Activated CD4-positive, alpha-beta T cell treated with anti-CD3 and anti-CD28 coated beads, Interleukin-2, amount 10 ng/mL, durations not matched to agents 7 days and 5 days (primary cell): ENCODE measurements at regions not wholly inside any gene's neighbourhood (a gene's known extent, or its start where the extent isn't known, plus 50 kb on each side); places are given as distances from the start of the nearest gene placed in this dataset.

Experiments used
- CTCF ChIA-PET: fragments of 350-600 bp; sonication (Branson Sonifier 250); formaldehyde crosslinking; loops from one replicate; lab custom pipeline; 2021; ENCODE audit warnings: antibody characterized with exemption; lab: Charles Lee
- POLR2A ChIA-PET: fragments of 350-600 bp; sonication (Branson Sonifier 250); formaldehyde crosslinking; loops from one replicate; lab custom pipeline; 2021; ENCODE audit warnings: antibody characterized with exemption; lab: Charles Lee
- DNase-seq: peaks from one replicate; pipeline ENCODE4 v3.0.0-alpha.2; 2020
- H3K27ac Mint-ChIP-seq: one replicate; pipeline ENCODE4 v1.8.0; 2021; ENCODE audit warnings: mild to moderate bottlenecking, moderate library complexity, mixed read lengths
- H3K27me3 Mint-ChIP-seq: one replicate; pipeline ENCODE4 v1.8.0; 2021; ENCODE audit warnings: mixed read lengths
- H3K36me3 Mint-ChIP-seq: one replicate; pipeline ENCODE4 v1.8.0; 2021; ENCODE audit warnings: low read depth, mixed read lengths
- H3K4me1 Mint-ChIP-seq: one replicate; pipeline ENCODE4 v1.8.0; 2021; ENCODE audit warnings: mixed read lengths
- H3K4me3 Mint-ChIP-seq: one replicate; pipeline ENCODE4 v1.8.0; 2021; ENCODE audit warnings: mild to moderate bottlenecking, moderate library complexity, mixed read lengths
- H3K9me3 Mint-ChIP-seq: one replicate; pipeline ENCODE4 v1.8.0; 2021; ENCODE audit warnings: mixed read lengths

DNA sequence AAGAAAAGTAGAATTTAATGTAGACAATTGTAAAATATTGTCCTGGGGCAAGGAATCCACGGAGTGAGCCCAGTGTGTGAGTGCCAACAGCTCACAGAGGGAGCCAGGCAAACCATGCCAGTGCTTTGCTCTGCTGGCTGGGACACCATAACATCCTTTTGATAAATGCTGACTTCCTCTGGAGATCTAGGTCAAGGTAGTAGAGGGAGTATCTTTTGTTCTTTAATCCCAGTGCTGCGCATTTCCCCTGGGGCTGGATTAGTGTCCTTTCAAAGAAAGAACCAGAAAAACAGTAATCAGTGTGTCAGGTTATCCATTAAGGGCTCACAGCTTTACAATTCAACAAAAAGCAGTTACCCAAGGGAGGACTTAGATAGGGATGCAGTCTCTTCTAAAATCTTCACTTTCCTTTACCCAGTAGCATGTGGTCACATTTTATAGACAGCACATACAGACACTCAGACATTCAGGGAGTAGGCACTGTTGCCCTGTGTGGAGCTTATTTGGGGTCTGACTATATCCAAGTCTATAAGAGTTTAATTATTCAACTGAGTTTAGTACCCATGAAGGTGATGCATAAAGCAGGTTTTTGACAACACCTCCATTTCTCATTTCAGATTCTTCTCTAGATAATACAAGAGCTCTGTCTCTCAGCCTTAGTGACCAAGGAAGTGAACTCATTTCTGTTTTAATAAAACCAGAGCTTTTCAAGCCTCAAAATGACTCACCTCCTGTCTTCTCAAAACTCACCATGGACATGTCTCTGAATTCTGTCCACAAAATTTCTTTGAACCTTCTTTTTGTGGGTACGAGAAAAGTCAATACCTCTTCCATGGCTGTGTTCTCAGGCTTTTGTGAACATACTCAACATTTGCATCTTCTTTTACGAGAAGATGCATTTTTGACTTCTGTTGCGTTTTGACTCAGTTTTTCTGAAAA, 215.3 kb downstream of the BRINP2 start:
- no peak for DNase-seq
- Mint-ChIP-seq H3K4me1 (no peaks in the 10 kb centered on the region), H3K36me3 (no peaks in the 10 kb centered on the region), H3K9me3 (peaks cover 9% of the 10 kb centered on the region), H3K27me3 (no peaks in the 10 kb centered on the region), H3K27ac (no peak overlapping the region), H3K4me3 (no peak overlapping the region)
- ChIA-PET POLR2A (no interaction called here), CTCF (no interaction called here)

DNA sequence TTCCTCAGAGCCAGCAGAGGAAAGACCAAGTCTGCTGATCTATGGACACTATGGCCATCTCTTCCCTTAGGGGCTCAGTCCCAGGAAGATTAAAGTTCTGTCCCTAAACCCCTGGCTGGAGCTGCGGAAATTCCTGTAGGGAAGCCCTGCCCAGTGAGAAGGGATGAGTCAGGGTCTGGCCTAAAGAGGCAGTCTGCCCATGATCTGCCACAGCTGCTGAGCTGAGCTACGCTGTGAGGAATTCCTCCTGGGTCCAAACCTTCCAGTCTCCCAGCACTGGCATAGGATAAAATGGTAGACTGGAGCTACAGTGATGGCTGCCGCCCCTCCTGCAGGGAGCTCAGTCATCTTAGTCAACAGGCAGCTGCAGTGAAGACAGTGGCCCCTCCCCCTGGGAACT, 213.7 kb downstream of the BRINP2 start:
- CTCF ChIA-PET, result no interaction called here
- H3K36me3 Mint-ChIP-seq, result no peaks in the 10 kb centered on the region
- H3K4me1 Mint-ChIP-seq, result no peaks in the 10 kb centered on the region
- no peak for DNase-seq
- POLR2A ChIA-PET, result no interaction called here
- peaks cover 9% of the 10 kb centered on the region for H3K9me3 Mint-ChIP-seq
- H3K27ac Mint-ChIP-seq, result no peak overlapping the region
- no peak overlapping the region for H3K4me3 Mint-ChIP-seq
- H3K27me3 Mint-ChIP-seq, result no peaks in the 10 kb centered on the region

DNA sequence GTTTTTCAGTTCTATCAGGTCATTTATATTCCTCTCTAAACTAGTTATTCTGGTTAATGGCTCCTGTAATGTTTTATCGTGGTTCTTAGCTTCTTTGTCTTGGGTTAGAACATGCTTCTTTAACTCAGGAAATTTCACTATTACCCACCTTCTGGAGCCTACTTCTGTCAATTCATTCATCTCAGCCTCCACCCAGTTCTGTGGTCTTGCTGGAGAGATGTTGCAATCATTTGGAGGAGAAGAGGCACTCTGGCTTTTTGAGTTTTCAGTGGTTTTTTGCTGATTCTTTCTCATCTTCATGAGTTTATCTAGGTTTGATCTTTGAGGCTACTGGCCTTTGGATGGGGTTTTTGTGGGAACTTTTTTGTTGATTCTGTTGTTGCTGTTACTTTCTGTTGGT, 213.0 kb downstream of the BRINP2 start:
- H3K27me3 Mint-ChIP-seq, result no peaks in the 10 kb centered on the region
- POLR2A ChIA-PET, result no interaction called here

DNA sequence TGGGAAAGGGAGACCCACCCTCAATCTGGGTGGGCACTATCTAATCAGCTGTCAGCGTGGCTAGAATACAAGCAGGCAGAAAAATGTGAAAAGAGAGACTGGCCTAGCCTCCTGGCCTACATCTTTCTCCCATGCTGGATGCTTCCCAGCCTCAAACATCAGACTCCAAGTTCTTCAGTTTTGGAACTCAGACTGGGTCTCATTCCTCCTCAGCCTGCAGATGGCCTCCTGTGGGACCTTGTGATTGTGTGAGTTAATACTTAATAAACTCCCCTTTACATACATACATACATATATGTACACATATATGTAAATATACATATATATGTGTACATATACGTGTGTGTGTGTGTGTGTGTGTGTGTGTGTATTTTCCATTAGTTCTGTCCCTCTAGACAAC, 207.1 kb downstream of the BRINP2 start:
- CTCF ChIA-PET, result no interaction called here
- H3K4me3 Mint-ChIP-seq, result no peak overlapping the region
- POLR2A ChIA-PET, result no interaction called here
- no peaks in the 10 kb centered on the region for H3K27me3 Mint-ChIP-seq
- H3K9me3 Mint-ChIP-seq, result peaks cover 5% of the 10 kb centered on the region
- H3K36me3 Mint-ChIP-seq, result no peaks in the 10 kb centered on the region
- H3K4me1 Mint-ChIP-seq, result no peaks in the 10 kb centered on the region
- no peak overlapping the region for H3K27ac Mint-ChIP-seq
- DNase-seq, result no peak

More for the DNA sequence above, 213.0 kb downstream of the BRINP2 start:
- peaks cover 9% of the 10 kb centered on the region for H3K9me3 Mint-ChIP-seq
- CTCF ChIA-PET, result no interaction called here
- no peaks in the 10 kb centered on the region for H3K4me1 Mint-ChIP-seq
- no peak overlapping the region for H3K27ac Mint-ChIP-seq
- DNase-seq, result no peak
- no peak overlapping the region for H3K4me3 Mint-ChIP-seq
- H3K36me3 Mint-ChIP-seq, result no peaks in the 10 kb centered on the region

DNA sequence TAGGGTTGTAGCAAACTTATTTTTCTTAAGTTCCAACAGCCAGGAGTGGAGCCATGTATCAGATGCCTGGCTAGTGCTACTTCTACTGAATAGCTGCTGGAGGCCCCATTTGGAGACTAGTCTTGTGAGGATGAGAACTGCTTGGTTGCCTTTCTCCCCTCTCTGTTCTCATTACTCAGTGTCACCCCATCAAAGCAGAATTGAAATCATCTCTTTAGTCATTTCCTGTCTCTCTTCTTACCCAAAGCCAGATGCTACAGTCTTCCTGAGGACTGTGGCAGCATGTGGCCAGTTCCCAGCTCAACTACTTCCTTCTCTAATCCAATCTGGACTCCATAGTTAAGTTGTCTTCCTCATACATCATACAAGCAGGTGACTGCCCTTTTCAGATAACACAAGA, 197.5 kb downstream of the BRINP2 start:
- DNase-seq, result no peak
- POLR2A ChIA-PET, result no interaction called here
- Mint-ChIP-seq H3K27me3 (no peaks in the 10 kb centered on the region), H3K27ac (no peak overlapping the region), H3K4me1 (no peaks in the 10 kb centered on the region), H3K36me3 (no peaks in the 10 kb centered on the region), H3K4me3 (no peak overlapping the region), H3K9me3 (no peaks in the 10 kb centered on the region)
- CTCF ChIA-PET, result interaction anchor here (1.8 kb wide), 1 partner anchor 15 kb away, joined by 3 read pairs; no protein-coding TSS in a partner anchor

- POLR2A ChIA-PET, result no interaction called here
- no peaks in the 10 kb centered on the region for H3K27me3 Mint-ChIP-seq
Measured at GRCh38 chr1:177366091-177366490, 195.3 kb downstream of the BRINP2 start.

GRCh38 chr1:177360791-177361190, 190.0 kb downstream of the BRINP2 start:
- H3K4me3 Mint-ChIP-seq, result no peak overlapping the region
- no peak for DNase-seq
- no peaks in the 10 kb centered on the region for H3K9me3 Mint-ChIP-seq
- ChIA-PET CTCF (no interaction called here), POLR2A (no interaction called here)
- H3K27me3 Mint-ChIP-seq, result no peaks in the 10 kb centered on the region
- H3K4me1 Mint-ChIP-seq, result no peaks in the 10 kb centered on the region
- H3K36me3 Mint-ChIP-seq, result no peaks in the 10 kb centered on the region
- no peak overlapping the region for H3K27ac Mint-ChIP-seq

More at GRCh38 chr1:177366091-177366490, 195.3 kb downstream of the BRINP2 start:
- Mint-ChIP-seq H3K36me3 (no peaks in the 10 kb centered on the region), H3K27ac (no peak overlapping the region), H3K9me3 (no peaks in the 10 kb centered on the region), H3K4me1 (no peaks in the 10 kb centered on the region), H3K4me3 (no peak overlapping the region)
- CTCF ChIA-PET, result no interaction called here
- DNase-seq, result no peak

DNA sequence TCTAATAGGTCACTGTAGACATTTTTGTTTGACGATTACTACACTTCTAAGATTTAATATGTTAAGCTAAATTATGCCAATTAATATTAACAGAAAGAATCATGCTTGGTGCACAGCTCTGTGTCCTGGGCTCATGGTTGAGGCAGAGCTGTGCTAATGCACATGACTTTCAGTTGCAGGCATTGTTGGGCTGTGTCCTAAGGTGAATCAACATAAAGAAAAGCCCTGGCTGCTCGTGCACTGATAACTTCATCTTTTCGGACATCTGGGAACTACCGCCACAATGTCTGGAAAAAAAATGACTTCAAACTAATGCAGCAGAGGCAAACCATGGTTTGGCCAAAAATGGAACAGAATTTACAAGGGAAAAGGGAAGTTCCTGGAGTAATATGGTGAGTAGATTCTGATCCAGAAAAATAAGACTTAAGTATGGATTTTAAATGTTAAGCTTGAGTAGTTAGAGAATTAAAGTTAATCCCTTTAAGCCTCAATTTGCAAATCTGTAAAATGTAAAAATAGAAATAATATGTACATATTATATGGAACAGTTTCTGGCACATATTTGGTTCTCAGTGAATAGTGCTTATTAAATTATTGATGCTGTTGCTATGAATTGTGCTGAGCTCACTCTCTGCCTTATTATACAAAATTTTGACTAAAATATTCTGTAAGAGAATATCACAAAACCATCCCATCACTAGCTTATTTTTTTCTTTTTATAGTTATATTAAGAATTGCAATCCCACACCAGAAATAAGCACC, 186.1 kb downstream of the BRINP2 start:
- Mint-ChIP-seq H3K27ac (no peak overlapping the region), H3K36me3 (no peaks in the 10 kb centered on the region), H3K9me3 (no peaks in the 10 kb centered on the region), H3K27me3 (no peaks in the 10 kb centered on the region), H3K4me3 (no peak overlapping the region), H3K4me1 (no peaks in the 10 kb centered on the region)
- POLR2A ChIA-PET, result no interaction called here
- CTCF ChIA-PET, result no interaction called here
- DNase-seq, result no peak

GRCh38 chr1:177355575-177355974, 184.8 kb downstream of the BRINP2 start:
- no peaks in the 10 kb centered on the region for H3K4me1 Mint-ChIP-seq
- no peak overlapping the region for H3K27ac Mint-ChIP-seq
- H3K27me3 Mint-ChIP-seq, result no peaks in the 10 kb centered on the region
- H3K36me3 Mint-ChIP-seq, result no peaks in the 10 kb centered on the region
- H3K9me3 Mint-ChIP-seq, result no peaks in the 10 kb centered on the region
- H3K4me3 Mint-ChIP-seq, result no peak overlapping the region
- POLR2A ChIA-PET, result no interaction called here
- CTCF ChIA-PET, result interaction anchor here (0.6 kb wide), 1 partner anchor 1735 kb away, joined by 3 read pairs; no protein-coding TSS in a partner anchor
- DNase-seq, result no peak

DNA sequence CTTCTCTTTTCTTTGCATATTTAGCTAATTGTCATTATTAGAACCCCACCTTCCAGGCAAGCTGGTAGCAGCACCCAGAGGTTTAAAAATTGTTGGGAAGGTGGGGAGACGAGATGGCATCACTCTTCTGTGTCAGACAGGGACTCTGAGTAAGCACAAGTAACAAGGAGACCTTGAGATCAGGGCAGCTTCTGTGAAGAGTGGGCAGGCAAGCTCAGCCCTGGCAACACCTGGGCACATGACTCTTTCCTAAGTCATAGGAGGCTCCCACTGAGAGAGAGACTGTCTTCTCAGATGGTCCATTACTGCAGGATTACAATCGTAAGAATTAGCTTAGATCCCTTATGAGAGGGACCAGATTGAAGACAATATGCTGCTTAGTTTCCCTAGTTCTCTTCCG, 183.5 kb downstream of the BRINP2 start:
- no peak overlapping the region for H3K27ac Mint-ChIP-seq
- ChIA-PET POLR2A (no interaction called here), CTCF (no interaction called here)
- H3K27me3 Mint-ChIP-seq, result no peaks in the 10 kb centered on the region
- H3K36me3 Mint-ChIP-seq, result no peaks in the 10 kb centered on the region
- no peak for DNase-seq
- no peaks in the 10 kb centered on the region for H3K9me3 Mint-ChIP-seq
- no peaks in the 10 kb centered on the region for H3K4me1 Mint-ChIP-seq
- no peak overlapping the region for H3K4me3 Mint-ChIP-seq

- CTCF ChIA-PET, result no interaction called here
- H3K4me3 Mint-ChIP-seq, result no peak overlapping the region
Measured at GRCh38 chr1:177351361-177352108, 180.8 kb downstream of the BRINP2 start.

DNA sequence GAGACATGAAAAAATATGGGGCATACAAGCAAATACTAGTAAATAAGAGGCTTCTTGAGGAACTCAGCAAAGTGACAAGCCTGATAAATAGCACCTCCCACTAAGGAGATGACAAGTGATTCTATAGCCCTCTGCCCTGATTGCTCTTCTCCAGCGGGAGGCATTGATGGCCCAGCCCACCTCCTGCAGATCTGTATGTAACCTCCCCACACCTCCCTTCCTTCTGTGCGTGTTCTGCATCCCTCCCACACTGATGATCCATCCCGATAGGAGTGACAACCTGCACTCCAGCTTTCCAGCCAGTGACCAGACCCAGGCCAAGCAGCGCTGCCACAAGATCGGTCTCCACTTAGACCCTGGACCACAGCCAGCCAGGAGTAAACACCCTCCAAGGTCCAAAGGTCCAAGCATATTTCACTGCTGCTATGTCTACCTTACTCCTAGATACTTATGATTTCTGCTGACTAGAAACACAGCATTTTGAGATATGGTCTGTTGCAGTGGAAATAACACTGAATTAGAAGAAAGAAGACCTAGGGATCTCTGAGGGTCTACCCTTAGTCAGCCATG, 176.1 kb downstream of the BRINP2 start:
- Mint-ChIP-seq H3K9me3 (no peaks in the 10 kb centered on the region), H3K4me3 (no peak overlapping the region), H3K27me3 (no peaks in the 10 kb centered on the region), H3K36me3 (no peaks in the 10 kb centered on the region), H3K27ac (no peak overlapping the region), H3K4me1 (no peaks in the 10 kb centered on the region)
- ChIA-PET POLR2A (no interaction called here), CTCF (no interaction called here)
- no peak for DNase-seq

More at GRCh38 chr1:177351361-177352108, 180.8 kb downstream of the BRINP2 start:
- no peak overlapping the region for H3K27ac Mint-ChIP-seq
- H3K27me3 Mint-ChIP-seq, result no peaks in the 10 kb centered on the region
- POLR2A ChIA-PET, result no interaction called here
- H3K36me3 Mint-ChIP-seq, result no peaks in the 10 kb centered on the region
- no peaks in the 10 kb centered on the region for H3K4me1 Mint-ChIP-seq
- no peaks in the 10 kb centered on the region for H3K9me3 Mint-ChIP-seq
- DNase-seq, result no peak
